Activated CD8-positive, alpha-beta T cell treated with anti-CD3 and anti-CD28 coated beads for 36 hours (primary cell): ENCODE measurements at regions not wholly inside any gene's neighbourhood (a gene's known extent, or its start where the extent isn't known, plus 50 kb on each side); places are given as distances from the start of the nearest gene placed in this dataset.
"Not testable (repeated sequence)": the region's sequence is repeated elsewhere in the genome, so short reads cannot be mapped to it uniquely, and the experiment has no call there.

ENCODE experiments used
- ATAC-seq: fragments of 200-7000 bp; cut with Tn5 transposase; one replicate; pipeline ENCODE4 v1.10.0; 2021; ENCODE audit warnings: mild to moderate bottlenecking, moderate library complexity
- CTCF ChIA-PET: fragments of 350-600 bp; sonication (Branson Sonifier 250); formaldehyde crosslinking; loops from one replicate; lab custom pipeline; 2021; ENCODE audit warnings: antibody characterized with exemption; lab: Charles Lee
- POLR2A ChIA-PET: fragments of 350-600 bp; sonication (Branson Sonifier 250); formaldehyde crosslinking; loops from one replicate; lab custom pipeline; 2021; ENCODE audit warnings: antibody characterized with exemption; lab: Charles Lee
- DNase-seq: peaks from one replicate; pipeline ENCODE4 v3.0.0-alpha.2; 2020
- H3K27ac Mint-ChIP-seq: one replicate; pipeline ENCODE4 v1.8.0; 2021; ENCODE audit warnings: mild to moderate bottlenecking, mixed read lengths
- H3K27me3 Mint-ChIP-seq: one replicate; pipeline ENCODE4 v1.8.0; 2021; ENCODE audit warnings: mixed read lengths
- H3K36me3 Mint-ChIP-seq: one replicate; pipeline ENCODE4 v1.8.0; 2021; ENCODE audit warnings: low read depth, mixed read lengths
- H3K4me1 Mint-ChIP-seq: one replicate; pipeline ENCODE4 v1.8.0; 2021; ENCODE audit warnings: low read depth, mixed read lengths
- H3K4me3 Mint-ChIP-seq: one replicate; pipeline ENCODE4 v1.8.0; 2021; ENCODE audit warnings: mild to moderate bottlenecking, moderate library complexity, mixed read lengths
- H3K9me3 Mint-ChIP-seq: one replicate; pipeline ENCODE4 v1.8.0; 2021; ENCODE audit warnings: mixed read lengths
- intact Hi-C: fragments of 100-400 bp; cut with micrococcal nuclease; formaldehyde crosslinking; loops from one replicate; pipeline ENCODE4 v1.10.0; 2022
- TF ChIP-seq, protein P1 (sequence below): fragments of 200-600 bp; IDR thresholded peaks from one replicate; pipeline ENCODE4 v1.8.0; 2022; ENCODE audit warnings: antibody characterized with exemption, mild to moderate bottlenecking

DNA sequence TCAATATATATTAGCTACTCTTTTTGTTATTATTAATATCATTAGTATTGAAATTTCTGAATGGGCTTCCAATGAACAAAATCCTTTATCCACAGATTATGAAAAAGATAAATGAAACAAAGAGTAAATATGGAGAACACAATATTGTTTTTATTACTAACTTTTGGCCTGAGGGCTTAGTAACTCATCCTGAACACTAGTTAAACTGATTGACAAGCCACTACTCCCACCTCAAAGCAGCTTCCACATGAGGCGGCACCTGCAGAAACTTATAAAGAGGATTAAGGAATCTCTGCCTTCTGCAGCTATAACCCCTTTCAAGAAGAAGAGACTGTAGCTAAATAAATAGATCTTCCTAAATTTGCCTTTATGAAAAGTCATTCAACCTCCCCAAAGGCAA, 187.6 kb upstream of the ALG10 start:
- DNase-seq (no peak), ATAC-seq (no peak)
- Mint-ChIP-seq H3K27me3 (no peaks in the 10 kb centered on the region), H3K9me3 (peaks cover 1% of the 10 kb centered on the region), H3K4me1 (no peaks in the 10 kb centered on the region), H3K4me3 (no peak overlapping the region), H3K27ac (no peak overlapping the region), H3K36me3 (no peaks in the 10 kb centered on the region)
- CTCF ChIA-PET, result no interaction called here
- TF ChIP-seq, protein P1, sequence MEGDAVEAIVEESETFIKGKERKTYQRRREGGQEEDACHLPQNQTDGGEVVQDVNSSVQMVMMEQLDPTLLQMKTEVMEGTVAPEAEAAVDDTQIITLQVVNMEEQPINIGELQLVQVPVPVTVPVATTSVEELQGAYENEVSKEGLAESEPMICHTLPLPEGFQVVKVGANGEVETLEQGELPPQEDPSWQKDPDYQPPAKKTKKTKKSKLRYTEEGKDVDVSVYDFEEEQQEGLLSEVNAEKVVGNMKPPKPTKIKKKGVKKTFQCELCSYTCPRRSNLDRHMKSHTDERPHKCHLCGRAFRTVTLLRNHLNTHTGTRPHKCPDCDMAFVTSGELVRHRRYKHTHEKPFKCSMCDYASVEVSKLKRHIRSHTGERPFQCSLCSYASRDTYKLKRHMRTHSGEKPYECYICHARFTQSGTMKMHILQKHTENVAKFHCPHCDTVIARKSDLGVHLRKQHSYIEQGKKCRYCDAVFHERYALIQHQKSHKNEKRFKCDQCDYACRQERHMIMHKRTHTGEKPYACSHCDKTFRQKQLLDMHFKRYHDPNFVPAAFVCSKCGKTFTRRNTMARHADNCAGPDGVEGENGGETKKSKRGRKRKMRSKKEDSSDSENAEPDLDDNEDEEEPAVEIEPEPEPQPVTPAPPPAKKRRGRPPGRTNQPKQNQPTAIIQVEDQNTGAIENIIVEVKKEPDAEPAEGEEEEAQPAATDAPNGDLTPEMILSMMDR, result no peak
- intact Hi-C loops, result no loop called here
- POLR2A ChIA-PET, result no interaction called here

DNA sequence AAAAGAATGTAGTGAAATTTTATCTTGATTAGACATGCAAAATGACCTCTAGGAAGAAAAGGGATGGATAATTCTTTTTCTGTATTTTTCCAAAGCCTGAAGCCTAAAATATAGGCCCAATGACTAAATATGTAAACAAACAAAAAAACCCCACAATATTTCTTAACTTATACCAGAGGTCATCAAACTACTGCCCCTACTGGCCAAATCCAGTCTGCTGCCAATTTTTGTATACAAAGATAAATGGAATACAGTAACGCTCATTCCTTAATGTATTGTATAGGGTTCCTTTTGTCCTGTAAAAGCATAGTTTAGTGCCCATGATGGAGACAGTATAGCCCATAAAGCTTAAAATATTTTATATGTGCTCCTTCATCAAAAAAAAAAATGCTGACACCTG, 145.7 kb upstream of the ALG10 start:
- Mint-ChIP-seq H3K27me3 (no peaks in the 10 kb centered on the region), H3K36me3 (no peaks in the 10 kb centered on the region), H3K9me3 (peaks cover 22% of the 10 kb centered on the region), H3K4me1 (no peaks in the 10 kb centered on the region), H3K27ac (no peak overlapping the region), H3K4me3 (no peak overlapping the region)
- ChIA-PET CTCF (no interaction called here), POLR2A (no interaction called here)
- intact Hi-C loops, result no loop called here
- TF ChIP-seq, protein P1, result no peak
- DNase-seq, result no peak
- ATAC-seq, result no peak

DNA sequence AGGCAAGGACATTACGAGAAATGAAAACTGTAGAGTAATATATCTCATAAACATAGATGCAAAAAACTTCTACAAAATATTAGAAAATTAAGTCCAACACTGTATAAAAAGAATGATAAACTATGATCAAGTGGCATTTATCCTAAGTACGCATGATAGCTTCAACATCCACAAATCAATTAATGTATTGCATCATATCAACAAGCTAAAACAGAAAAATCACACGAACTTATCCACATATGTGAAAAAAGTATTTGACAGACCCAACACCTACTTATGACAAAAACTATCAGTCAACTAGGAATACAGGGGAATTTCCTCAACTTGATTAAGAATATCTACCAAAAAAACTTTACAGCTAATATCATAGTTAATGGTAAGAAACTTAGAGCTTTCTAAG, 129.9 kb upstream of the ALG10 start:
- ChIA-PET CTCF (no interaction called here), POLR2A (no interaction called here)
- no peak for ATAC-seq
- no peak overlapping the region for H3K27ac Mint-ChIP-seq
- H3K36me3 Mint-ChIP-seq, result no peaks in the 10 kb centered on the region
- peaks cover 4% of the 10 kb centered on the region for H3K9me3 Mint-ChIP-seq
- no peak overlapping the region for H3K4me3 Mint-ChIP-seq
- no peaks in the 10 kb centered on the region for H3K27me3 Mint-ChIP-seq
- TF ChIP-seq, protein P1, result no peak
- intact Hi-C loops, result no loop called here
- no peaks in the 10 kb centered on the region for H3K4me1 Mint-ChIP-seq
- no peak for DNase-seq

DNA sequence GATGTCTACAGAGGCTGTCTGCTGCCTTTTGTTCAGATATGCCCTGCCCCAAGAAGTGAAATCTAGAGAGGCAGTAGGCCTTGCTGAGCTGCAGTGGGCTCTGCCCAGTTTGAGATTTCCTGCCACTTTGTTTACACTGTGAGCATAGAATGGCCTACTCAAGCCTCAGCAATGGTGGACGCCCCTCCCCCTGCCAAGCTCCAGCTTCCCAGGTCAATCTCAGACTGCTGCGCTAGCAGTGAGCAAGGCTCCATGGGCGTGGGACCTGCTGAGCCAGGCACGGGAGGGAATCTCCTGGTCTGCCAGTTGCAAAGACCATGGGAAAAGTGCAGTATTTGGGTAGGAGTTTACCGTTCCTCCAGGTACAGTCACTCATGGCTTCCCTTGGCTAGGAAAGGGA, 101.8 kb upstream of the ALG10 start:
- CTCF ChIA-PET, H3K27me3 Mint-ChIP-seq, H3K27ac Mint-ChIP-seq, ATAC-seq, H3K4me1 Mint-ChIP-seq, DNase-seq, H3K9me3 Mint-ChIP-seq, H3K36me3 Mint-ChIP-seq, H3K4me3 Mint-ChIP-seq, intact Hi-C loops, POLR2A ChIA-PET: not testable (repeated sequence)

DNA sequence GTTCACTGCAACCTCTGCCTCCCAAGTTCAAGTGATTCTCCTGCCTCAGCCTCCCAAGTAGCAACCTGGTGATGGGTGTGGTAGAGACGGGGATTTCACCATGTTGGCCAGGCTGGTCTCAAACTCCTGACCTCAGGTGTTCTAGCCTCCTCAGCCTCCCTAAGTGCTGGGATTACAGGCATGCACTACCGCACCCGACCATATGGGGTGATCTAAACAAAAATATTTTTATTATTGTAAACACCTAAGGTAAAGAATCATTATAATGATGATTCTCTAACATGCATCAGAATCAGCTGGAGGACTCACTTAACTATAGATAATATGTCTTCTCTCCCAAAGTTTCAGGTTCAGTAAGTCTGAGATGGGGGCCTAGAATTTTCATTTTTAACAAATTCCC, 96.2 kb upstream of the ALG10 start:
- POLR2A ChIA-PET, result no interaction called here
- Mint-ChIP-seq H3K9me3 (peaks cover 8% of the 10 kb centered on the region), H3K27me3 (no peaks in the 10 kb centered on the region), H3K4me1 (no peaks in the 10 kb centered on the region), H3K36me3 (no peaks in the 10 kb centered on the region), H3K4me3 (no peak overlapping the region), H3K27ac (no peak overlapping the region)
- TF ChIP-seq, protein P1, result no peak
- CTCF ChIA-PET, result no interaction called here
- DNase-seq (no peak), ATAC-seq (no peak)
- intact Hi-C loops, result no loop called here

DNA sequence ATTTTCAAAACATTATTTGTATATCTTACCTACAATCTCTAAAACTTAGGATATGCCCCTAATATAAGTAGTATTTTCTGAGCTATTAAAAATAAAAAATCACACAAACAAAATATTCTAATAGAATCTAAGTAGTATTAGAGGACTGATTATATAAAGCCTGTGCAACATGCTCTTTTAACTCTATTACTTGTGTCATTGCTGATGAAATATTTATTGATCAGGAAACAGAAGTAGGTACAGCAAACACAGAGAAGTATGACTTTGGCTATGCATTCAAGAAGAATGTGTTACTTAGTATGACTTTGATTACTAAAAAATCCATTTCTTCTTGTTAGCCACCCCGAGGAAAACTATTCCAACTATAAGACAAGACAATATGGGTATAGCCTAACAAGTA, 84.6 kb upstream of the ALG10 start:
- H3K36me3 Mint-ChIP-seq, CTCF ChIA-PET, H3K4me1 Mint-ChIP-seq, H3K9me3 Mint-ChIP-seq, H3K4me3 Mint-ChIP-seq, H3K27ac Mint-ChIP-seq, DNase-seq, ATAC-seq, intact Hi-C loops, H3K27me3 Mint-ChIP-seq, POLR2A ChIA-PET: not testable (repeated sequence)
